ENCODE measurements at regions not wholly inside any gene's neighbourhood (a gene's known extent, or its start where the extent isn't known, plus 50 kb on each side); places are given as distances from the start of the nearest gene placed in this dataset.
"Not testable (repeated sequence)": the region's sequence is repeated elsewhere in the genome, so short reads cannot be mapped to it uniquely, and the experiment has no call there.

DNA sequence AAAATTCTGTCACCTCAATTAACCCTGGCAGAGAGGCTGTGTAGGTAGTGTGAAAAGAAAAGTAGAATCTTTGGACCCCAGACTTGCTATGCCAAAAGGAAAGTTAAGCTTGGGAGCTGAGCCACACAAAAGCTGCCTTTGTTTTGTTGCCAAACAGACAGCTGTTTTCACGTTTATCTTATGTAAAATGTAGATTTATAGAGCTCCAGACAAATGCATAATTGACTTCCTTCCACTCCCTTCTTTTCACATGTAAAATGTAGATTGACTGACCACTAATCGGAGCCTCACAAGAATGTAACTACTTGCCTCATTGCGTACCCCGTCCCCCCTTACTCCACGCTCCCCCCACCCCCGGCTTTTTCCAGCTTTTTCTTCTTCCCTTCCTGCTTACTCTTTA lies 2302.2 kb upstream of the RAG2 start:
- no peak for DNase-seq (ENCODE audit: low read depth in 1 of 2, low spot score in 1 of 2)

DNA sequence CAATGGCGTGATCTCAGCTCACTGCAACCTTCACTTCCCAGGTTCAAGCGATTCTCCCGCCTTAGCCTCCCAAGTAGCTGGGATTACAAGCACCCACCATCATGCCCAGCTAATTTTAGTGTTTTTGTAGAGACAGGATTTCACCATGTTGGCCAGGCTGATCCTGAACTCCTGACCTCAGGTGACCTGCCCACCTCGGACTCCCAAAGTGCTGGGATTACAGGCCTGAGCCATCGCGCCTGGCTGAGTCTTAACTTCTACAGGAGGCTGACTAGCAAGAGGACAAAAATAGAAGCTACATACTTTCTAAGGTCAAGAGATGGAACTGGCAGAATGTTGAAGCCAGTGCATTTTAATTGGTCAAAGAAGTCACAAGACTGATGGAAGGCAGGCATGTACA lies 2296.2 kb upstream of the RAG2 start:
- not testable (repeated sequence) for DNase-seq (ENCODE audit: low read depth in 1 of 2, low spot score in 1 of 2)

DNA sequence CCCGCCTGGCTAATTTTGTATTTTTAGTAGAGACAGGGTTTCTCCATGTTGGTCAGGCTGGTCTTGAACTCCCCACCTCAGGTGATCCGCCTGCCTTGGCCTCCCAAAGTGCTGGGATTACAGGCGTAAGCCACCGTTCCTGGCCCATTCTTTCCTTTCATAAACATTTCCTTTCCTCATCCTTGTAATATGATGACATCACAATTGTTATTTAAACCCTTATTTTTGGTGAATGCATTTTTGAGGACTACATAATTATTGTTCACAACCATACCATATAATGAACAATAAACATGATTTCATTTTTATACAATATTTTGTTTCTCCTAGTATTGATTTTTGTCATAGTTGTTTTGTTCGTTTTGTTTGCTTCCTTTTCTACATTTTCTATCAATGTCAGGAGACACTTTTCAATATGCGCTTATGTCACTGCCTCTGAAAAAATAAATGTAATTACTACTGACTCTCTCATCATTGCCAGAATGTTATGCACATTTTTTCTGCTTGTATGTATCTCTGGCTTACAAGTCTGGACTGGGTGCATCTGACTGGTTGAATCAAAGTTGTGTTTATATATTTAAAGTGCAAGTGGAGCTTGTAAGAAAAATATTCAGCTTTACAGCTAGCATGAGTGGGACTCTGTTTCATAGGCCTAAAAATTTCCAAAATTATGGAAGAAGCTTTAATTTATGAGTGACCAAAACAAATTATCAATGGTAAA lies 2286.3 kb upstream of the RAG2 start:
- no peak for DNase-seq (ENCODE audit: low read depth in 1 of 2, low spot score in 1 of 2)

DNA sequence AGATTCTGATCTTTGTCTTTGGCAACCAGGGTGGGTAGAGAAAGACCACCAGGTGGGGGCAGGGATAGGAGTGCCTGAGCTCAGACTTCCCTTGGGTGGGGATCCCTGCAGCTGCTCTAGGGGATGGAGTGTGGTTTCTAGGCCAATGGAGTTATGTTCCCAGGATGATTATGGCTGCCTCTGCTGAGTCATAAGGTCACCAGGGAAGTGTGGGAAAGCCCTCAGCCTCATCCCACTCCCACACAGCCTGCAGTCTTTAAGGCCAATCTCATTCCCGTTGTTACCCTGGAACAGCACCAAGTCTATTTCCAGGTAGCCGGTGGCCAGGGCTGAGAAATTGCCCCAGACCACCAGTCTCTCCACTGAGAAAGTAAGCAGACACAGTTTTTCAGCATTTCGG lies 2269.3 kb upstream of the RAG2 start:
- no peak for DNase-seq (ENCODE audit: low read depth in 1 of 2, low spot score in 1 of 2)

GRCh38 chr11:38865922-38866321 lies 2267.9 kb upstream of the RAG2 start:
- DNase-seq (ENCODE audit: low read depth in 1 of 2, low spot score in 1 of 2): no peak

DNA sequence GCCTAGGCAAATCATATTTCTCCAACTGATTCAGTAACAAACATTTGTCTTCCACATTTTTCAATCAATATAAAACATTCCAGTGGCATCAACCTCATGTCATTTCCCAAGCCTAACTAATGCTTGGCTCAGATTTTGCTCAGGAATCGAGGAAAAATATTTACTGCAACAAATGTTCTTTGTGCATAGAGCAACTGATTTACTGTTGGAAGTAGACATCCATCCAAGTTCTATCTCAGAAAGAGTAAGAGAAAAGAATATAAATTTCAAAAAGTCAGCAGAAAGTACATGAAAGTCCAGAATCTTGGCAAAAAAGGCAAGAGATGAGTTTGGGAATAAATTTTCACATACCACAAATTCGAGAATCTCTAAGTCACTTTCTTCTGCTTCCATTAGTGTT lies 2245.0 kb upstream of the RAG2 start:
- DNase-seq (ENCODE audit: low read depth in 1 of 2, low spot score in 1 of 2): no peak

DNA sequence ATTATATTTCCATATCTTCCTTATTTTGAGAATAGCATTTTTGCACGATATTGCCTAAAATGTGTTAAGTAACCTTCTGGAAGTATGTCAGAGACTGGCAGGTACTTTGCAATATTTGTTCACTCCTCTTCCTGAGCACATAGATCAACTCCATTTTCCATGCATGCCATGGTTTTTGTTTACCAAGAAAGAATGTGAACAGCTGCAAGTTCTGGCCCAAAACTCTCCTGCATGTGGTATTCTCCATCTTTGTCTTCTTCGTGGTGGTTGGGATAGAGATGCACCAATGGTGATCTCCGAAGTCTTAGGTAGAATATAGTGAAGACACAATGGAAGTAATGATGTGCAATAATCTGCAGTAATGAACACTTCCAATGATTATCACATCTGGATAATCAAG lies 2241.0 kb upstream of the RAG2 start:
- DNase-seq (ENCODE audit: low read depth in 1 of 2, low spot score in 1 of 2): no peak

DNA sequence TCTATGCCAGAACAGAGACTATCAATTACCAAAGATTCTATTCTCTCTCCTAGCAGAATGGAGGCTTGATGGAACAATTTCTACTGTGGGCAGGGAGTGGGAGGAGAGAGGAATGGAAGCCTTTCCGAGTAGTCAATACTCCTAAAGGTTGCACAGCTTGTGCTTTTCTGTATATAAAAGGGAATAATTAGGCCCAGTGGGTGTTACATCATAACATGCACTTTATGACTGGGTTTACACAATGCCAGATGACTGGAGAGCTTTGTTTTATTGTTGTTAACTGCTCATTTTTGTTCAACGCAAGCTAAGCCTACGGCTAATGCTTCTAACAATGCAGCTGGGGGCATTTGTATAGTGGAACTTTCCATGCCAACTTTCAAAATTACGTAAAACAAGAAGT lies 2237.9 kb upstream of the RAG2 start:
- no peak for DNase-seq (ENCODE audit: low read depth in 1 of 2, low spot score in 1 of 2)

GRCh38 chr11:38824573-38824972 lies 2226.5 kb upstream of the RAG2 start:
- DNase-seq (ENCODE audit: low read depth in 1 of 2, low spot score in 1 of 2): no peak

GRCh38 chr11:38821786-38822185 lies 2223.8 kb upstream of the RAG2 start:
- DNase-seq (ENCODE audit: low read depth in 1 of 2, low spot score in 1 of 2): not testable (repeated sequence)

- DNase-seq (ENCODE audit: low read depth in 1 of 2, low spot score in 1 of 2): no peak
These were observed 2221.9 kb upstream of the RAG2 start for GRCh38 chr11:38819981-38820380.

- no peak for DNase-seq (ENCODE audit: low read depth in 1 of 2, low spot score in 1 of 2)
These were observed 2220.7 kb upstream of the RAG2 start for GRCh38 chr11:38818720-38819119.

- no peak for DNase-seq (ENCODE audit: low read depth in 1 of 2, low spot score in 1 of 2)
These were observed 2216.6 kb upstream of the RAG2 start for GRCh38 chr11:38814670-38815069.

- DNase-seq (ENCODE audit: low read depth in 1 of 2, low spot score in 1 of 2): no peak
These were observed 2211.5 kb upstream of the RAG2 start for GRCh38 chr11:38809521-38809920.

DNA sequence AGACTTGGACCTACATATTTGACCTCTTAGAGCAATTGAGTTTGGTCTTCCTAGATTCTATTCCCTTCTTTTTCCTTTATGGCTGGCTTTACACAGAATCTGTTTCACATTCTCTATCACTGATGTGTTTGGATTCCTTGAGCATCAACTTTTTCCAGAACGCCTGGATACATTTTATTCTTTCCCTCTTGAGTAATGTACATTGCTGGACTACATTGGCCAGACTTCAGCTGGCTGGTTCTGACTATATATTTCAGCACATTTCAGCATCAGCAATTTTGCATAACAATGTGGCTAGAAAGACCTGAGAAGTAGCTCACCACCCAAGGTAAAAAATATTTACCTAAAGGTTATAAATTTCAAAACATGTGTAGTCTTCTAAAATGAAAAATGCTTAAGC lies 2198.2 kb upstream of the RAG2 start:
- no peak for DNase-seq (ENCODE audit: low read depth in 1 of 2, low spot score in 1 of 2)

- no peak for DNase-seq (ENCODE audit: low read depth in 1 of 2, low spot score in 1 of 2)
These were observed 2197.0 kb upstream of the RAG2 start for GRCh38 chr11:38795027-38795426.

DNA sequence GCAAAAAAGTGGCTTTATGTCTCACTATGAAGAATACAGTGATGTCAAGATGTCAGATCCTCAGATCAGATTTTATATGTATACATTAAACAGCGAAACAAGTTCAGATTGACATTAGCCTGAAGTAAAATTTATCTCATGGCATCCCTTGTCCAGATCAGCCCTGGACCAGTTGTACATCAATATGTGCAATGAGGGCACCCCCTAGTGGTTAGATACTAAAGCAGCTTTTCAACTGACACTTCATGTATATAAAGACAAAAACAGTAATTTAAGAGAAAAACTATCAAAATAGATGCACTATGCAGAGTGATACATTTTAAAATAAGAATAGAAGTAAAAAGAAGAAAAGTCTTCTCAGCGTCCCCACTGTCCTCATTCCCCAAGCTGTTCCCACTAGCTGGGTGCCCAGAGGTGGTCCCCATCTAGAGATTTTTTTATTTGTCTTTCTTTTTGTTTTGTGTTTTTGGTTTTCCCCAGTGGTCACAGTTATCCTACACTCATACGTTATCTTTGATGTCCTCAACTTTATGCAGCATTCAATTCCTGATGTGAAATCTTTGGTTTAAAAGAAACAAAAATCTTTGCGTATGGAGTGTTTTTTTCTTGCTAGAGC lies 2193.4 kb upstream of the RAG2 start:
- DNase-seq (ENCODE audit: low read depth in 1 of 2, low spot score in 1 of 2): no peak

DNA sequence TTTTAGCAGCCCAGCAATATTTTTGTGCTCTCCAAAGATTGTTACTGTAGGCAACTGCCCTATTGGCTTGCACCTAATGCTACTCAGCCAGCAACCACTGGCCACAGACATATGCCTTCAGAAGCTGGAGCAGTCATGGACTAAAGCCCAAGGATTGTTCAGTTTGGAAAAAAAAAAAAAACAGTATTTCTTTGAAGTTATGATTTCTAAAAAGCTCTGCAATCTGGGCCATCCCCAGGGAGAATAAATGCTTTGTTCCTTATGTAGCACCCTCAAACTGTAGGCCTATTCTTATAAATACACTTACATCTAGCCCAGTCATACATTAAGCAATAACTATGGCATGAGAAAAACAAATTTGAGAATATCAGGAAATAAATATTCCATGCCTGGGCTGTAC lies 2190.5 kb upstream of the RAG2 start:
- DNase-seq (ENCODE audit: low read depth in 1 of 2, low spot score in 1 of 2): no peak

GRCh38 chr11:38784164-38784563 lies 2186.1 kb upstream of the RAG2 start:
- DNase-seq (ENCODE audit: low read depth in 1 of 2, low spot score in 1 of 2): no peak

DNA sequence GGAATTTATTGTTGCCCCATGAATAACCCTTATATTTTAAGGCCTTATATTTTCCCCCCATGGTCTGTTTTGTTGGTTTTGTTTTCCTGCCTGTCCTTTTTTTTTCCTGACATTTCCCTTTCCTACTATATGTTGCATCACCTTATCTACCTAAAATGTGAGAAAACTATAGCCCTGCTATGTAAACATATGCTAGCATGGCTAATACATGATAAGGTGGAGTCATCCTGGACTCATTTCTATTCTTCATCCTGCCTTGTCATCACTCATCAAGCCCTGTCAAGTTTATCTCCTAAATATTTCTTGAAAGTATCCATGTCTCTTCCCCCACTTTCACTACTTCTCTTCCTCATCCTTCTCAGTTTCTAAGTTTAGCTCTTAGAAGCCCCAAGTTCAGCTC lies 2168.8 kb upstream of the RAG2 start:
- DNase-seq (ENCODE audit: low read depth in 1 of 2, low spot score in 1 of 2): no peak

- DNase-seq (ENCODE audit: low read depth in 1 of 2, low spot score in 1 of 2): no peak
These were observed 2161.4 kb upstream of the RAG2 start for GRCh38 chr11:38759394-38759793.

DNA sequence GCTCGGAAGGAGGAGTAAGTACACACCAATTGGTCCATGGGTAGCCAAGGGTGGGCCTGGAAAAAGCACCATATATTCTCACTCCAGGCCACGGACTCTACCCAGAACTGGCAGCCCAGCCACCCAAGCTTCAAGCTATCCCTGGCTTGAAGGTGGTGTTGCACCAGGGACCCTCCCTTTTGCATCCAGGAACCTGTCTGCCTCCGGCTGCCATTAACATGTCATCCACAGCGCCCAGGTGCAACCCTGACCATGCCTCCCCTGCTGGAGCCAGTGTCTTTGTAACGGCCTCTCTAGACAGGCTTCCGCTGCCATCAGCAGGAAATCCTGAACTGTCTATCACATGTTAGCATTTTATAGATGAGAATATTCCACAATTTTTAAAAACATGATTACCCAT lies 2158.5 kb upstream of the RAG2 start:
- no peak for DNase-seq (ENCODE audit: low read depth in 1 of 2, low spot score in 1 of 2)

DNA sequence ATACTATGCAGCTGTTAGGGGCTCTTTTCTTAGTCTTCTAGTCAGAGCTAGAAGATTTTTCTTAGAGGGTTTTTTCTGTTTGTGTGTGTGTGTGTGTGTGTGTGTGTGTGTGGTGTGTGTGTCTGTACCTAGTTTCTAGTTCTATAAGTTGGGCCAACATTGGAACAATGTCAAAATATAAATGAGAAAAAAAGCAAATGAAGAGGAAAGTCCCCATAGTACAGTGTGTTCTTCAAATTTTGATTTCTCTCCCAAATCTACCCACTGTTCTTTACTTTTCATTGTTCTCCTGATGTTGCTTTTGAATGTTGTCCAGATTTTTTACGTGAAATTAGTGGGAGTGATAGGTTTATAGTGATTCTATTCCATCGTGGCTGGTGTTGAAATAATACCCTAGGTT lies 2153.4 kb upstream of the RAG2 start:
- no peak for DNase-seq (ENCODE audit: low read depth in 1 of 2, low spot score in 1 of 2)

Data from stimulated activated CD4-positive, alpha-beta T cell treated with anti-CD3 and anti-CD28 coated beads, Interleukin-15, amount 100 ng/mL, for 1 hour (primary cell).